Astrocyte (in vitro differentiated cells and primary cell): ENCODE measurements at regions not wholly inside any gene's neighbourhood (a gene's known extent, or its start where the extent isn't known, plus 50 kb on each side); places are given as distances from the start of the nearest gene placed in this dataset.

ENCODE experiments used
- CTCF ChIP-seq: IDR thresholded peaks from 2 replicates; pipeline ENCODE4 v1.5.1; 2011; ENCODE audit warnings: low read depth, mild to moderate bottlenecking, inconsistent platforms, low read length, moderate library complexity; ENCODE audit not compliant: insufficient read depth
- EZH2 ChIP-seq: IDR thresholded peaks from 2 replicates; pipeline ENCODE4 v1.6.1; 2012; ENCODE audit warnings: mild to moderate bottlenecking, low read length, inconsistent platforms; ENCODE audit not compliant: insufficient read depth

- TF ChIP-seq CTCF (no peak), EZH2 (no peak)
Measured at GRCh38 chr16:5347561-5347960, 250.0 kb upstream of the EEF2KMT start.
